ENCODE measurements at regions not wholly inside any gene's neighbourhood (a gene's known extent, or its start where the extent isn't known, plus 50 kb on each side); places are given as distances from the start of the nearest gene placed in this dataset.
A peak's percentile ranks its signal among the peaks of the same experiment; 100 is the strongest.

DNA sequence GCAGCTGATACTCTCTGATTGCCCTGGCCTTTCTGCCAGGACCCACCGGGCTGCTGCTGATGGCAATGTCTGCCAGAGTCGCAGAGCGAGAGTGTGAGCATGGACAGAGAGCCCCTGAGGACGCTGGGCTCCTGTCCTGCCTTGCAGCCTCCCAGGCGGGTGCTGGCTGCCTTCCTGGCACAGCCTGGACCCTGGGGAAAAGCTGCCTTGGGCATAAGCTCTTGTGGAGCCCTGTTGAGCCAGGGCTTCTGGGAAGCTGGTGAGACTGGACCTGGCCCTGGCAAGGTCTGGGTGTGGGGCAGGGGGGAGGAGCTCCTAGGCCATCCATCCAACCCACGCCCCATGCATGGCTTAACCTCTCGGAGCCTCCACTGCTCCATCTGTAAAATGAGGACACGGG lies 105.8 kb upstream of the WNT4 start:
- H2BK20ac ChIP-seq (ENCODE audit: low read length) = no peak overlapping the region
- no peaks in the 10 kb centered on the region for H3K79me1 ChIP-seq (ENCODE audit: low read depth, low read length)
- ChIA-PET CTCF (ENCODE audit: partially characterized antibody) (interaction anchor here (0.8 to 1.9 kb wide), 10 partner anchors 9 to 116 kb away, joined by 3 to 4 read pairs (median 3); no protein-coding TSS in a partner anchor), POLR2A (ENCODE audit: partially characterized antibody) (interaction anchor here (1.4 kb wide), 1 partner anchor 19 kb away, joined by 3 read pairs; no protein-coding TSS in a partner anchor)
- H3K27me3 ChIP-seq (replicated peaks in 1 of 4; ENCODE audit: control insufficient read depth in 3 of 4, extremely low read depth in 1 of 4, insufficient read depth in 3 of 4, low read length in 3 of 4) = peaks cover 0 to 22% (median 7%) of the 10 kb centered on the region in 4 experiments; a peak in 4 of 7 replicates
- no peak for DNase-seq (ENCODE audit: low read depth in 1 of 2, low spot score in 2 of 2)
- no peak overlapping the region for H3K4me2 ChIP-seq (ENCODE audit: insufficient read depth in 1 of 2, low read depth in 2 of 2, low read length in 2 of 2)
- H2BK5ac ChIP-seq (ENCODE audit: low read depth, low read length) = no peak overlapping the region
- no peak overlapping the region for H3K27ac ChIP-seq (ENCODE audit: low read depth, low read length)
- H4K20me1 ChIP-seq (replicated peaks in 1 of 2; ENCODE audit: control insufficient read depth in 1 of 2, insufficient read depth in 2 of 2, low read length in 2 of 2) = no peaks in the 10 kb centered on the region
- no peaks in the 10 kb centered on the region for H3K9me3 ChIP-seq (ENCODE audit: insufficient read depth in 2 of 2, low read depth in 1 of 2, low read length in 1 of 2)
- H3K4me1 ChIP-seq (replicated peaks in 1 of 4; ENCODE audit: control insufficient read depth in 3 of 4, insufficient read depth in 4 of 4, low read length in 3 of 4) = peaks cover 0 to 29% (median 16%) of the 10 kb centered on the region in 4 experiments; a peak in 6 of 7 replicates
- no peak overlapping the region for H3K56ac ChIP-seq (replicated peaks; ENCODE audit: insufficient read length, low read depth, low read length)
- no peak overlapping the region for H4K5ac ChIP-seq (ENCODE audit: insufficient read length, low read depth, low read length)
- H3K23me2 ChIP-seq (ENCODE audit: low read depth, low read length) = no peaks in the 10 kb centered on the region
- no peaks in the 10 kb centered on the region for H3K36me3 ChIP-seq (ENCODE audit: control insufficient read depth in 2 of 4, insufficient read depth in 4 of 4, low read length in 3 of 4)
- H3K4ac ChIP-seq (replicated peaks; ENCODE audit: insufficient read length, low read depth, low read length) = peak overlapping the region; percentile 29
- no peak overlapping the region for H2AFZ ChIP-seq (ENCODE audit: low read length)
- H2BK120ac ChIP-seq (replicated peaks; ENCODE audit: low read depth, low read length) = no peak overlapping the region
- peak overlapping the region; percentile 71 for H3K18ac ChIP-seq (ENCODE audit: extremely low read depth, low read length)
- H4K91ac ChIP-seq (replicated peaks; ENCODE audit: insufficient read length, low read length) = no peak overlapping the region
- WGBS, 2 experiments (ENCODE audit: extremely low coverage in 1 of 2, insufficient coverage in 1 of 2, insufficient read length in 1 of 2, insufficient replicate concordance in 2 of 2, low coverage in 1 of 2, low lambda C conversion rate in 2 of 2, missing lambda C conversion rate in 1 of 2) = 81% methylated on average over 8 of the region's 8 CpGs; no CpG with 5 or more reads in 1 of the 2 experiments
- H3K79me2 ChIP-seq (ENCODE audit: control insufficient read depth in 1 of 2, insufficient read depth in 2 of 2, low read length in 2 of 2) = no peaks in the 10 kb centered on the region
- H3K23ac ChIP-seq (ENCODE audit: insufficient read length) = no peak overlapping the region
- H2BK12ac ChIP-seq (ENCODE audit: low read depth, low read length) = no peak overlapping the region; the same call in 1 of the 2 replicates
- no peak for FAIRE-seq
- H2AK5ac ChIP-seq (ENCODE audit: low read depth, low read length) = peak overlapping the region; percentile 86; the same call in 1 of the 2 replicates
- H3K9ac ChIP-seq (replicated peaks in 1 of 4; ENCODE audit: extremely low read depth in 1 of 4, low read depth in 3 of 4, low read length in 3 of 4) = no peak overlapping the region
- peak overlapping the region; percentile 45 for H4K8ac ChIP-seq (ENCODE audit: extremely low read depth, insufficient read depth, low read length)
- H3K4me3 ChIP-seq (ENCODE audit: extremely low read depth in 1 of 4, insufficient read depth in 2 of 4, low read depth in 3 of 4, low read length in 4 of 4) = no peak overlapping the region
- H3K14ac ChIP-seq (ENCODE audit: insufficient read length) = no peak overlapping the region
- peak overlapping the region; percentile 53; the same call in 1 of the 2 replicates for H2BK15ac ChIP-seq (ENCODE audit: low read length)
- TF ChIP-seq MAFK (IDR thresholded peaks at IDR 0.05; ENCODE audit: low read depth, low read length) = no peak
- TF ChIP-seq, protein P1, sequence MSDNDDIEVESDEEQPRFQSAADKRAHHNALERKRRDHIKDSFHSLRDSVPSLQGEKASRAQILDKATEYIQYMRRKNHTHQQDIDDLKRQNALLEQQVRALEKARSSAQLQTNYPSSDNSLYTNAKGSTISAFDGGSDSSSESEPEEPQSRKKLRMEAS (IDR thresholded peaks at IDR 0.05) = no peak
- TF ChIP-seq, protein P2, sequence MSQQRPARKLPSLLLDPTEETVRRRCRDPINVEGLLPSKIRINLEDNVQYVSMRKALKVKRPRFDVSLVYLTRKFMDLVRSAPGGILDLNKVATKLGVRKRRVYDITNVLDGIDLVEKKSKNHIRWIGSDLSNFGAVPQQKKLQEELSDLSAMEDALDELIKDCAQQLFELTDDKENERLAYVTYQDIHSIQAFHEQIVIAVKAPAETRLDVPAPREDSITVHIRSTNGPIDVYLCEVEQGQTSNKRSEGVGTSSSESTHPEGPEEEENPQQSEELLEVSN (IDR thresholded peaks at IDR 0.05) = no peak
- TF ChIP-seq KDM1A (IDR thresholded peaks at IDR 0.05; ENCODE audit: borderline replicate concordance, low read length) = no peak
- TF ChIP-seq EZH2 (IDR thresholded peaks at IDR 0.05; ENCODE audit: low read depth, low read length, severe bottlenecking) = no peak
- no peak for TF ChIP-seq FOSL1 (IDR thresholded peaks at IDR 0.05; ENCODE audit: insufficient read depth, low read depth, low read length)
- TF ChIP-seq TCF12 (IDR thresholded peaks at IDR 0.05; ENCODE audit: low read depth, low read length) = no peak
- TF ChIP-seq SIX5 (IDR thresholded peaks at IDR 0.05; ENCODE audit: low read depth, low read length) = no peak
- TF ChIP-seq POLR2A (IDR thresholded peaks at IDR 0.05; ENCODE audit: control extremely low read depth in 1 of 2, low read depth in 2 of 2, low read length in 2 of 2) = no peak
- no peak for TF ChIP-seq BACH1 (IDR thresholded peaks at IDR 0.05; ENCODE audit: low read length)
- TF ChIP-seq SRF (IDR thresholded peaks at IDR 0.05; ENCODE audit: low read depth, low read length) = no peak
- no peak for TF ChIP-seq RBBP5 (IDR thresholded peaks at IDR 0.05; ENCODE audit: borderline replicate concordance, low read depth, low read length)
- no peak for TF ChIP-seq CEBPB (IDR thresholded peaks at IDR 0.05; ENCODE audit: low read depth, low read length)

Measured in H1 (cell line).